CD14-positive monocyte (primary cell): ENCODE measurements at regions not wholly inside any gene's neighbourhood (a gene's known extent, or its start where the extent isn't known, plus 50 kb on each side); places are given as distances from the start of the nearest gene placed in this dataset.
"Not testable (repeated sequence)": the region's sequence is repeated elsewhere in the genome, so short reads cannot be mapped to it uniquely, and the experiment has no call there.

Experiments used
- DNase-seq, 3 donors: peaks; one replicate each; pipeline ENCODE4 v3.0.0-alpha.2; 2011 to 2022
- H2AFZ ChIP-seq: 2 replicates; pipeline ENCODE4 v1.6.0; 2012; ENCODE audit warnings: mild to moderate bottlenecking, low read depth, low read length, inconsistent platforms; ENCODE audit not compliant: insufficient read depth, poor library complexity, severe bottlenecking
- H3K27ac ChIP-seq, 2 donors: 1 replicate in 1 of 2; 2 replicates in 1 of 2; pipeline ENCODE4 v1.5.1; 2012 to 2013; ENCODE audit warnings: low read length in 2 of 2, control low read depth in 1 of 2, inconsistent platforms in 1 of 2, low read depth in 1 of 2, mild to moderate bottlenecking in 1 of 2
- H3K27me3 ChIP-seq, 2 donors: one replicate each; pipeline versions ENCODE4 v1.6.0 to v1.6.1; 2011 to 2013; ENCODE audit warnings: low read length in 2 of 2; ENCODE audit not compliant: control insufficient read depth in 2 of 2, insufficient read depth in 2 of 2
- H3K36me3 ChIP-seq, 2 donors: replicated peaks in 1 of 2; 1 replicate in 1 of 2; 2 replicates in 1 of 2; pipeline versions ENCODE4 v1.5.1 to v1.6.1; 2012 to 2013; ENCODE audit warnings: low read length in 2 of 2, control low read depth in 1 of 2, inconsistent platforms in 1 of 2, mild to moderate bottlenecking in 1 of 2; ENCODE audit not compliant: insufficient read depth in 2 of 2, control insufficient read depth in 1 of 2
- H3K4me1 ChIP-seq, 2 donors: 1 replicate in 1 of 2; 2 replicates in 1 of 2; pipeline versions ENCODE4 v1.5.1 to v1.6.1; 2012 to 2013; ENCODE audit warnings: low read length in 2 of 2, control low read depth in 1 of 2, inconsistent platforms in 1 of 2, mild to moderate bottlenecking in 1 of 2, moderate library complexity in 1 of 2; ENCODE audit not compliant: insufficient read depth in 2 of 2, control insufficient read depth in 1 of 2
- H3K4me2 ChIP-seq: replicated peaks from 2 replicates; pipeline ENCODE3; 2012; ENCODE audit warnings: low read length, moderate library complexity, mild to moderate bottlenecking; ENCODE audit not compliant: poor library complexity, severe bottlenecking; ENCODE audit errors: extremely low read depth
- H3K4me3 ChIP-seq, 3 experiments: fragments of 200-600 bp in 1 of 3; sonication (generic) in 1 of 3; replicated peaks in 1 of 3; 1 replicate in 2 of 3; 2 replicates in 1 of 3; pipeline ENCODE4 v1.5.1; 2011 to 2013; ENCODE audit warnings: low read length in 3 of 3, mild to moderate bottlenecking in 3 of 3, control low read depth in 2 of 3, low read depth in 2 of 3, inconsistent platforms in 1 of 3, moderate library complexity in 1 of 3
- H3K79me2 ChIP-seq: 2 replicates; pipeline ENCODE4 v1.6.0; 2012; ENCODE audit warnings: mild to moderate bottlenecking, control low read depth, inconsistent platforms, low read length, moderate library complexity; ENCODE audit not compliant: insufficient read depth
- H3K9ac ChIP-seq: 2 replicates; pipeline ENCODE4 v1.6.0; 2017; ENCODE audit warnings: low read length, mild to moderate bottlenecking; ENCODE audit not compliant: insufficient read depth, poor library complexity, severe bottlenecking
- H3K9me3 ChIP-seq, 2 donors: replicated peaks in 1 of 2; 1 replicate in 1 of 2; 2 replicates in 1 of 2; pipeline versions ENCODE4 v1.5.1 to v1.6.1; 2012 to 2013; ENCODE audit warnings: low read length in 2 of 2, control low read depth in 1 of 2; ENCODE audit not compliant: control insufficient read depth in 1 of 2, insufficient read depth in 1 of 2
- H4K20me1 ChIP-seq: 2 replicates; pipeline ENCODE4 v1.6.0; 2012; ENCODE audit warnings: mild to moderate bottlenecking, low read length, control low read depth, moderate library complexity; ENCODE audit not compliant: insufficient read depth
- H3K27ac Mint-ChIP-seq, 7 donors: one replicate each; pipeline ENCODE4 v1.8.0; 2020; ENCODE audit warnings: mild to moderate bottlenecking in 7 of 7, mixed read lengths in 7 of 7, moderate library complexity in 6 of 7, inconsistent platforms in 2 of 7
- H3K27me3 Mint-ChIP-seq, 3 donors: one replicate each; pipeline ENCODE4 v1.8.0; 2021 to 2022; ENCODE audit warnings: low read depth in 3 of 3, mild to moderate bottlenecking in 3 of 3, mixed read lengths in 3 of 3, moderate library complexity in 3 of 3, inconsistent platforms in 1 of 3
- H3K36me3 Mint-ChIP-seq, 2 donors: one replicate each; pipeline ENCODE4 v1.8.0; 2020; ENCODE audit warnings: mixed read lengths in 2 of 2, inconsistent platforms in 1 of 2, mild to moderate bottlenecking in 1 of 2
- H3K4me1 Mint-ChIP-seq: one replicate; pipeline ENCODE4 v1.8.0; 2020; ENCODE audit warnings: mild to moderate bottlenecking, mixed read lengths
- H3K4me3 Mint-ChIP-seq, 2 donors: one replicate each; pipeline ENCODE4 v1.8.0; 2020; ENCODE audit warnings: mild to moderate bottlenecking in 2 of 2, mixed read lengths in 2 of 2, moderate library complexity in 1 of 2
- H3K9me3 Mint-ChIP-seq, 7 donors: one replicate each; pipeline ENCODE4 v1.8.0; 2020 to 2022; ENCODE audit warnings: mixed read lengths in 7 of 7, mild to moderate bottlenecking in 6 of 7, moderate library complexity in 6 of 7, inconsistent platforms in 2 of 7
- CTCF ChIP-seq: fragments of 200-600 bp; IDR thresholded peaks from one replicate; pipeline ENCODE4 v1.8.0; 2022; ENCODE audit warnings: antibody characterized with exemption, mild to moderate bottlenecking
- WGBS: methylation state at CpG from one replicate; pipeline ENCODE4 v1.1.5; 2013; ENCODE audit warnings: missing lambda C conversion rate; ENCODE audit not compliant: insufficient coverage; 5-methylcytosine and 5-hydroxymethylcytosine counted together
- intact Hi-C, 2 donors: fragments of 100-400 bp; cut with micrococcal nuclease; formaldehyde crosslinking; loops; one replicate each; pipeline versions ENCODE4 v1.15.0 to v1.15.1; 2023

- no peak for DNase-seq
- Histone ChIP-seq H3K27ac (no peak overlapping the region), H3K4me3 (no peak overlapping the region), H3K79me2 (no peaks in the 10 kb centered on the region), H2AFZ (no peak overlapping the region), H3K4me1 (no peaks in the 10 kb centered on the region), H3K9me3 (peaks cover 11 to 20% of the 10 kb centered on the region in 2 donors), H3K4me2 (no peak overlapping the region), H3K9ac (no peak overlapping the region), H4K20me1 (no peaks in the 10 kb centered on the region), H3K36me3 (no peaks in the 10 kb centered on the region), H3K27me3 (no peaks in the 10 kb centered on the region)
- 82% methylated on average over 1 of the region's 1 CpG for WGBS
- no peak for TF ChIP-seq CTCF
- intact Hi-C loops, result no loop called here
- Mint-ChIP-seq H3K9me3 (peaks cover 1 to 9% (median 5%) of the 10 kb centered on the region in 7 donors), H3K36me3 (no peaks in the 10 kb centered on the region), H3K4me1 (no peaks in the 10 kb centered on the region), H3K27me3 (no peaks in the 10 kb centered on the region), H3K4me3 (no peak overlapping the region), H3K27ac (no peak overlapping the region)
These were observed 658.2 kb downstream of the NUP35 start for GRCh38 chr2:183782436-183782835.

- H3K9ac ChIP-seq, H3K27ac ChIP-seq, intact Hi-C loops, H2AFZ ChIP-seq, H3K4me3 Mint-ChIP-seq, DNase-seq, H3K27ac Mint-ChIP-seq, H3K4me1 ChIP-seq, H3K4me1 Mint-ChIP-seq, H3K36me3 ChIP-seq, H3K79me2 ChIP-seq, H3K36me3 Mint-ChIP-seq, H3K4me3 ChIP-seq, H3K4me2 ChIP-seq, H3K27me3 ChIP-seq, H4K20me1 ChIP-seq, H3K27me3 Mint-ChIP-seq: not testable (repeated sequence)
- H3K9me3 ChIP-seq, result peaks cover 4 to 27% of the 10 kb centered on the region in 2 donors
- 88% methylated on average over 4 of the region's 8 CpGs for WGBS
- peaks cover 16 to 37% (median 30%) of the 10 kb centered on the region in 7 donors for H3K9me3 Mint-ChIP-seq
These were observed 664.6 kb downstream of the NUP35 start for GRCh38 chr2:183788796-183789195.

GRCh38 chr2:183792165-183792924 is 668.1 kb downstream of the NUP35 start:
- intact Hi-C loops, H2AFZ ChIP-seq: not testable (repeated sequence)
- H3K9me3 Mint-ChIP-seq, result peaks cover 17 to 42% (median 35%) of the 10 kb centered on the region in 7 donors

More at GRCh38 chr2:183792165-183792924, 668.1 kb downstream of the NUP35 start:
- not testable (repeated sequence) for H3K27ac Mint-ChIP-seq, H3K9ac ChIP-seq, DNase-seq, H3K4me2 ChIP-seq, H3K79me2 ChIP-seq, H3K36me3 Mint-ChIP-seq, H3K4me3 Mint-ChIP-seq, H3K4me1 ChIP-seq, H3K4me1 Mint-ChIP-seq, H3K27ac ChIP-seq, H3K27me3 ChIP-seq, H3K27me3 Mint-ChIP-seq, H3K36me3 ChIP-seq, H4K20me1 ChIP-seq, H3K4me3 ChIP-seq
- H3K9me3 ChIP-seq, result peaks cover 0 to 27% of the 10 kb centered on the region in 2 donors
- WGBS, result 93% methylated on average over 22 of the region's 26 CpGs
